SIG-M5 treated with dmso at 0.1 percent for 504 hours (cell line): ENCODE measurements at regions not wholly inside any gene's neighbourhood (a gene's known extent, or its start where the extent isn't known, plus 50 kb on each side); places are given as distances from the start of the nearest gene placed in this dataset.

Experiments used
- DNase-seq: peaks from one replicate; lab custom pipeline; 2025; ENCODE audit not compliant: unreplicated experiment; lab: John Stamatoyannopoulos, UW

GRCh38 chr6:76451926-76452709 lies 379.7 kb upstream of the IMPG1 start:
- DNase-seq: no peak

GRCh38 chr6:76448109-76448508 lies 375.6 kb upstream of the IMPG1 start:
- DNase-seq: no peak

- no peak for DNase-seq
These were observed 369.4 kb upstream of the IMPG1 start for GRCh38 chr6:76441875-76442274.

DNA sequence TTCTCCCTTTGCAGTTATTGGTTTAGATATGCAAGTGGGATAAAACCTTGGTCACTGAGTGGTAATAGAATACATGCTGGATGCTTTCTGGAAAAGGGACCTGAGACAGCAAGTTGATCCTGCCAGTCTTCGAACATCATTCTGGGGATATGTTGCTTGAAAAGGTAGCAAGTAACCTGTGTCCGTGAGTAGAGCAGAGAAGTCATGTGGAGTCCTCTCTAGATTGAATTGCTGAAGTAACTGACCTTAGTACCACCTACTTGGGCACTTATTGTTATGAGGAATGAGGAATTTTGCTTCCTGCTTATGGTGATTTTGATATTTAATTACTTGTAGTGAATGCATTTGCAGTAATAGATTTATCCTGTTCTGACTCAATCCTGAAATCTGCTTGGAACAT lies 367.3 kb upstream of the IMPG1 start:
- no peak for DNase-seq

- no peak for DNase-seq
These were observed 366.3 kb upstream of the IMPG1 start for GRCh38 chr6:76438768-76439167.

GRCh38 chr6:76435174-76435573 lies 362.7 kb upstream of the IMPG1 start:
- no peak for DNase-seq

DNA sequence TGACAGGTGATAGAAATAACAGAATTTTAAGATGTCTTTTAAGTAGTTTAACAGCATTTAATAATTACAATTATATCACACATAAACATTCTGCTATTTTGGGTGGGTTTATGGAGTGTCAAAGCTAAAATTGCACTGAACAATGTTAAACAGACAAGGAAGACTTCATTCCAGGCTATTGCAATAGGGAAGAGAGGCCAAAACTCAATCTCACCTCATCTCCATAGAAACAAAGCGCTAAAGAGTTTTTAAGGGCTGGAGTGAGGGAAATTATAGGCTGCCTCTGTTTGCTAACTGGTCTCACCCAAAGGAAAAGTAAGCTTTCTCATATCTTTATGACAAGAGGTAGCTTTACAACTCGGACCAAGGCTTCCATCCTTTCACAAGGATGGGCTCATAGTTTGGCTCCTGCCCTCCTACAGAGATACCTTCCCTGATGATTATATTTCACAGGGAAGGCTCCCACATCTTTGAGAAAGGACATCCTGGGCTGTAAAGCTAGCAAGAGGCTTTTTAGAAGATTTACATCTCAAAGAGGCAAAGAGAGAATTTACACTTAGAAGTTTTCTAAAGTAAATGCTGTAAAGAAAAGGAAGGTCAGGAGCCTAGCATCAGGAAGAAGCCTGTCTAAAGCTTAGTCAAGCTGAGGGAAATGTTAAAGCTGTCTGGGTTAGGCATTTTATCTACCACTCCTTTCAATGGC lies 350.2 kb upstream of the IMPG1 start:
- DNase-seq: no peak

DNA sequence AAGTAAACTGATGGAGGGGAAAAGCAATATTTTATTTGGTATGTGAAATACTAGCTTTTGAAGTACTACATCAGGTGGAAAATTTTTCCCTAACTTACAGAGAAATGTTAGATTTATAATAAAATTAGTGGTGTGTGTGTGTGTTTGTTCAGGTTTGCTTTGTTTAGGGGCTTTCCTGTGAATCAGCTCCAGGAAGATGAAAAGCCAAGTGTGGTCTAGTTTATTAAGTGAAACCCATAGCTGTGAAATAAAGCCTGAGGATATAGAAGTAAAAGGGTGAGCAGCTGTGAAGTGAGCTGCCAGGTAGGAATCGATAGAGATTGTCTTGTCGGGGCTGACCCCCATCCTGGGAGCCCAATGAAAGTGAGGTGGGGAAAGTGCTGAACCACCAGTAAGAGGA lies 347.6 kb upstream of the IMPG1 start:
- DNase-seq: no peak

GRCh38 chr6:76418560-76419223 lies 346.2 kb upstream of the IMPG1 start:
- no peak for DNase-seq

GRCh38 chr6:76416821-76417605 lies 344.6 kb upstream of the IMPG1 start:
- DNase-seq: peak; percentile 1

DNA sequence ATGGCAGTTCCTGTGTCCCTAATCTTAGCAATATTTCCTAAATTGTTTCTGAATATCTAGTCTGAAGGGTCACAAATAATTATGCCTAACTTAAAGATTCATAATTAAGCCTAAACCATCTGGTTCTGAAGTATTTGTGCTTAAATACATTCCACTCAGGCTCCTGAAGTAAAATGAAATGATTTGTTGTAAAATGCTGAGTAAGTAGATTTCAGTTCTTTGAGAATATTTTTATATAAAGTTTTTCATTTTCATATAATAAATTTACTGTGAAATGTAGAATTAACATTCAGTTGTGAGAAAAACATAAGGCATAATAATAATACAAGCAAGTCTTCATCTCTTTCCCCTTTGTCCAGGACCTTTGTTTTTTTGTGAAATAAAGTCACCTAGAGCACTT lies 330.6 kb upstream of the IMPG1 start:
- no peak for DNase-seq

GRCh38 chr6:76397966-76398365 lies 325.5 kb upstream of the IMPG1 start:
- no peak for DNase-seq

DNA sequence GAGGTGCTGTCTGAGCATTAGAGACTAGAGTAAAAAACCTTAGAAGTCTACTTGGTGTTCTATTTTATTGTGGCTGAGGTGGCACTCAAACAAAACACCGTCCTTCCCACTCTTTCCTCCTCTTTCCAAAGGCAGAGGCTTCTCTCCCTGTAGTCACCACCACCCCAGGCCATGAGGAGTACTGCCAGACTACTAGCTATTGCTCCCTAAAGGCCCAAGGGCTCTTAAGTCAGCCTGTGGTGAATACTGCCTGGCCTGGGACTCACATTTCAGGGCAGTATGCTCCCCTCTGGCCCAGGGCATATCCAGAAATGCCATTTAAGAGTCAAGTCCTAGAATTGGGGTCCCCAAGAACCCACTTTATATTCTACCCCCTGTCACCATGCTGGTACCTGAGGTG lies 309.7 kb upstream of the IMPG1 start:
- DNase-seq: no peak

DNA sequence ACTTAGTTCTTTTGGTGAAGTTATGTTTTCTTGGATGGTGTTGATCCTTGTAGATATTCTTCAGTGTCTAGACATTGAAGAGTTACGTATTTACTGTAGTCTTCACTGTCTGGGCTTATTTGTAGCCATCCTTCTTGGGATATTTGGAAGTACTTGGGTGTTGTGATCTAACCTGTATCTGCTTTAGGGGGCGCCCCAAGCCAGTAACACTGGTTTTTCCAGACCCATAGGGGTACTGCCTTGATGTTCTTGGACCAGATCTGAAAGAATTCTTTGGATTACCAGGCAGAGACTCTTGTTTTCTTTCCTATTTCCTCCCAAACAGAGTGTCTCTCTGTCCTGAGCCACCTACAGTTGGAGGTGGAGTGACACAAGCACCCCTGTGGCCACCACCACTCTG lies 309.1 kb upstream of the IMPG1 start:
- DNase-seq: no peak

DNA sequence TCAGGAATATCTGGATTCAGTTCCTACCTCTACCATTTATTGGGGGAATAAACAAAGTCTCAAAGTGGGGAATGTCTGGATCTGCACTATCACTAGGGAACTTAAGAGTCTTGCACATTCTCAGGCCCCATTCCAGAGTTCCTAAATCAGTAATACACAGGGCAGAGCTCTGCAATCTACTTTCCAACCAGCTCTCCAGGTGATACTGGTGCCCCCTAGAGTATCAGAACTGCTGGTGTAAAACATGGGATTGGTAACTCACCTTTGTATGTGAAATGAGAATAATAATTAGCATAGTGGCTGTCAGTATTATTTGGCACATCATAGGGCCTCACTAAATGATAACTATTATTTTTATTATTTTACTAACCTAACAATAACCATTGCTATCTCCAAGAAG lies 278.8 kb upstream of the IMPG1 start:
- DNase-seq: peak; percentile 3

- DNase-seq: no peak
These were observed 275.1 kb upstream of the IMPG1 start for GRCh38 chr6:76347539-76347938.

- DNase-seq: no peak
These were observed 270.2 kb upstream of the IMPG1 start for GRCh38 chr6:76342611-76343160.

DNA sequence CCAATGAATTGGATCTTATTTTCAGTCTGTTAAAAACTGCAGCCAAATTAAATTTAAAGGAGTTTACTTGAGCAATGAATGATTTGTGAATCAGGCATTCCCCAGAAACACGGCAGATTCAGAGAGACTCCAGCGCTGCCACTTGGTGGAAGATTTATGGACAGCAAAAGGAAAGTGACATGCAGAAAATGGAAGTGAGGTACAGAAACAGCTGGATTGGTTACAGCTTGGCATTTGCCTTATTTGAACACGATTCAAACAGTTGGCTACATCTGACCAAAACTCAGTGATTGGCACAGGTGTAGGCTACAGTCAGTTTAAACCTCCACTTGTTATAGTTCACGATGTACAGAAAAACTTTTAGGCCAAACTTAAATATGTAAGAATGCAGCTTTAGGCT lies 257.6 kb upstream of the IMPG1 start:
- no peak for DNase-seq

- DNase-seq: no peak
These were observed 254.4 kb upstream of the IMPG1 start for GRCh38 chr6:76326871-76327270.
